ENCODE measurements at regions not wholly inside any gene's neighbourhood (a gene's known extent, or its start where the extent isn't known, plus 50 kb on each side); places are given as distances from the start of the nearest gene placed in this dataset.

- DNase-seq (ENCODE audit: low read depth in 2 of 2) = no peak
Measured at GRCh38 chr17:77321649-77322513, 181.1 kb downstream of the SEC14L1 start.

- DNase-seq (ENCODE audit: low read depth in 2 of 2) = no peak
Measured at GRCh38 chr17:77322514-77323412, 182.0 kb downstream of the SEC14L1 start.

DNA sequence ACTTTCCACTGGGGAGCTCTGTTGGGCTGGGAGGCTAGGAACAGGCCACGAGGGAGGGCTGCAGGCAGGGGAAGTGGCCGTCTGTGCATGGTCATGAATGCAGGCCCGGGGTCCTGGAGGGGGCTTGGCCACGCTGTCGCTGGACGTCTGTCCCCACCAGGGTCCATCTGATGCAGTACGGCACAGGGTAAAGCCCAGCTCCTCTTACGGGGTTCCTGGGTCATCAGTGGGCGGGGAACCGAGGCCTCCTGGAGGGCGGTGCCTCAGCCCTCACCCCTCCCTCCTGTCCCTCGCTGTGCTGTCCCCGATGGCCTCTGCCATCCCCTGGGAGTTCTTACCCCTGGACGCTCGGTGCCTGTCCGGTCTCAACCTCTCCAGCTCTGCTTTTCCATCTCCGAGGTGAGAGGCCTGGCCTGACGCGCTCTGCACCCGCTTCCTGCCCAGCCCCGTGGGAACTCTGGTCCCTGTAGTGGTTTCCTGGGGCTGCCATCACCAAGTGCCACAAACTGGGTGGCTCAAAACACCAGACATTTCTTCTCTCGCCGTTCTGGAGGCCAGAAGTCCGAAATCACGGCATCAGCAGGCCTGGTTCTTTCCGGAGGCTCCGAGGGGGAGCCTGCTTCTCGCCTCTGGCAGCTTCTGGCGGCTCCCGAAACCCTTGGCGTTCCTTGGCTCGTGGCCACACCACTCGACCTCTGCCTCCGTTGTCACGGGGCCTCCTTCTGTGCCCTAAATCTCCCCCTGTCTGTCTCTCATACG, 182.8 kb downstream of the SEC14L1 start:
- DNase-seq (ENCODE audit: low read depth in 2 of 2) = no peak

DNA sequence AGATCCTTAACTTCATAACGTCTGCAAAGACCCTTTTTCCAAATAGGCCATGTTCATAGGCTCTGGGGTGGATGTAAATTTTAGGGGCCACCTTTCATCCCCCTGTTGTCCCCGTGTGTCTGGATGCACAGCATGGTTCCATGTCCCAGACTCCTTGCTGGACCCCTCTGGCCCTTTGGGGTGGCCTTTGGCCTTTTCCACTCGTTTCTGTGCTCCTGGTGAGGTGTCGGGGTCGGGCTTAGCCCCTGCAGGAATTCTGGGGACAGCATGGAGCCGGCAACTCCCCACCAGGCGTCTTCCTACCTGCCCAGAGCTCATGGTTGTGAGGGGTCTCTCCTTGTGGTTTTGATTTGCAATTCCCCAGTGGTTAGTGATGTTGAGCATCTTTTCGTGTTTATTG, 183.5 kb downstream of the SEC14L1 start:
- no peak for DNase-seq (ENCODE audit: low read depth in 2 of 2)

GRCh38 chr17:77325577-77326075, 184.9 kb downstream of the SEC14L1 start:
- no peak for DNase-seq (ENCODE audit: low read depth in 2 of 2)

- no peak for DNase-seq (ENCODE audit: low read depth in 2 of 2)
Measured at GRCh38 chr17:77326076-77326591, 185.4 kb downstream of the SEC14L1 start.

DNA sequence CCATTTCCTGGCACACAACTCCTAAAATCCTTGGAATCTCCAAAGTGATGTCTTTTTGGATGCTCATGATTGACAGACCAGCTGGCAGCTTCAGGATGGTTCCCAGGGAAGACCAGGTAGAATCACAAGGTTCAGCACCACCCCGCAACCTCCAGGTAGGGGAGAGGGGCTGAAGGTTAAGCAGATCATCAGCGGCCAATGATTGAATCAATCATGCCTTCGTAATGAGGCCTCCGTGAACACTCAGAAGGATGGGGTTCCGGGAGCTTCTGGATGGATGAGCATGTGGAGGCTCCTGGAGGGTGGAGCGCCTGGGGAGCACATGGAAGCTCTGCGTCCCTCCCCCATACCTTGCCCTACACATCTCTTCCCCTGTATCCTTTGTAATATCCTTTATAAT, 185.9 kb downstream of the SEC14L1 start:
- DNase-seq (ENCODE audit: low read depth in 2 of 2) = no peak

GRCh38 chr17:77327181-77327565, 186.4 kb downstream of the SEC14L1 start:
- DNase-seq (ENCODE audit: low read depth in 2 of 2) = no peak

GRCh38 chr17:77327566-77328464, 187.0 kb downstream of the SEC14L1 start:
- DNase-seq (ENCODE audit: low read depth in 2 of 2) = no peak

DNA sequence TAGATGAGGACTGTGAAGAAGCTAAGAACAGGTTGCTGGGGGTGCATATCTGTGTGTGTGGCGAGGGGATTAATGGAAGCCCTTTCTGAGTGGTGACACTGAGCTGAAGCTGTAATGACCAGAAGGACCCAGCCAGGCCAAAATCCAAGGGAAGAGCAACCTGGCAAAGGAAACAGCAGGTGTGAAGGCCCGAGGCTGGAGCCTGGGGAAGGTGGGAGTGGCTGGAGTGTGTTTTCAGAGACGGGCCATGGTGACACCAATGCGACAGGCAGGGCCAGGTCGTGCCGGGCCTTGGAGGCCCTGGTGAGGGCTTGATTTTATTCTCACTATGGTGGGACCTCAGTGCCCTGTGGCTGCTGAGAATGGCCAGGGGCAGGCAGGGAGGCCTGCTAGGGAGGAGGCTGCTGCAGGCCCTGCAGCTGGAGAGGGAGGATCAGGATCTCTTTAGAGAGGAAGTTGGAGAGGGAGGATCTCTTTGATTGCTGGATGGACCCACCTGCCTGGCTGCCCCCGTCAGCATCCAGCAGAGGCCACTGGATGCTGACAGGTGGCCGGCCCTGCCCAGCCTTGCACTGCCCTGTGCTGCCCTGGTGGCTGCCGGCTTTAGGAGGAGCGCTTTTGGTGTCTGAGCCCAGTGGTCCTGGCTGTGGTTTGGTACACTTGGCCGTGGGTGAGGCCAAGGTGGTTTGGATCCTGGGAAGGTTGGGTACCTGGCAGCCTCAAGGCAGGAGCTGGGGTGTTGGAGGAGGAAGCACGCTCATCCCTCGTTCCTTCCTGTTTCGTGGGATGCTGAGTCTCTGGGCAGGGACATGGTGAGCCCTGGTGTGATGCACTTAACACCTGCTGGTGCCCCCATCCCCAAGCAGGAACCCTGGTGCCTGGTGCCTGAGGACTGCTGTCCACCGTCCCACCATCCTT, 188.3 kb downstream of the SEC14L1 start:
- DNase-seq (ENCODE audit: low read depth in 2 of 2) = no peak

- no peak for DNase-seq (ENCODE audit: low read depth in 2 of 2)
Measured at GRCh38 chr17:77329741-77330531, 189.2 kb downstream of the SEC14L1 start.

DNA sequence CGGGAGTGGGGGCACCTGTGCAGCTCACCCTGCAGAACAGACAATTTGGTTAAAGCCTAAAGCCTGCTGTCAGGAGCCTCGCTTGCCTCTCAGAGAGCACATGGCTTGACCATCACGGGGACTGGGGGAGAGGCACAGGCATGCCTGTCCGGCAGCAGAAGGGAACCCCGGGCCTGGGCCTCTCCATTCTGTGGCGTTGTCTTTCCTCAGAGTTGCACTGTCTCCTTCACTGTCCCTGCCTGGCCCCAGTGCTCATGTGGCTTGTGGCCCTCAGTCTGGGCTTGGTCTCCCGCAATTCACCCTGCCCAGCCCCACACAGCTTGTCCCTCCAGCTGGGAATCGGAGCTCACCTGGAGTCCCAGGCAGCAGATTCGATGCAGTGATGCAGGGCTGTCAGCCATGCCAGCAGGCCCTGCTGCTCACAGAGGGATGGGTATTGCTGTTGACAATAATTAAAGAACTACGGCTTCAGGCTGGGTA, 189.9 kb downstream of the SEC14L1 start:
- DNase-seq (ENCODE audit: low read depth in 2 of 2) = no peak

GRCh38 chr17:77331301-77331864, 190.6 kb downstream of the SEC14L1 start:
- peak; percentile 89 to 95 for DNase-seq (ENCODE audit: low read depth in 2 of 2)

GRCh38 chr17:77332034-77332971, 191.5 kb downstream of the SEC14L1 start:
- no peak for DNase-seq (ENCODE audit: low read depth in 2 of 2)

DNA sequence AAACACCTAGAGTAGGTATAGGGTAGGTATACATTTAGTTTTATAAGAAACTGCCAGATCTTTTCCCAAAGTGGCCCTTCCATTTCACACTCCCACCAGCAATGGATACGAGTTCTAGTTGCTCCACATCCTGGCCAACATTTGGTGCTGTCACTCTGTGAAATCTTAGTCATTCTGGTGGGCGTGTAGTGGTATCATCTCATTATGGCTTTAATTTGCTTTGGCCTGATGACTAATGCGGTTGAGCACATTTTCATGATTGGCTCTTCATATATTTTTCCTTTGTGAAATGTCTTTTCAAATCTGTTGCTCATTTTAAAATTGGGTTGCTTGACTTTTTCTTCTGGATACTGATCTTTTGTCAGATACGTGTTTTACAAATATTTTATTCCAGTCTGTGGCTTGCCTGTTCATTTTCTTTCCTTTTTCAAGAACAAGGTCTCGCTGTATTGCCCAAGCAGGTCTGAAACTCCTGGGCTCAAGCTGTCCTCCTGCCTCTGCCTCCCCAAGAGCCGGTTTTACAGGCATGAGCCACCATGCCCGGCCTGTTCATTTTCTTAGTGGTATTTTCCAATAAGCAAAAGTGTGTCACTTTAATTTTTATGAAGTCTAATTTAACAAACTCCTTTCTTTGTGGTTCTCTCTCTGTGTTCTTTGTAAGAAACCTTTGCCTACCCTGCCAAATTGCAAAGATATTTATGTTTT, 192.4 kb downstream of the SEC14L1 start:
- DNase-seq (ENCODE audit: low read depth in 2 of 2) = peak; percentile 45

- DNase-seq (ENCODE audit: low read depth in 2 of 2) = no peak
Measured at GRCh38 chr17:77337150-77337549, 196.4 kb downstream of the SEC14L1 start.
